CD1c-positive myeloid dendritic cell (primary cell): ENCODE measurements at regions not wholly inside any gene's neighbourhood (a gene's known extent, or its start where the extent isn't known, plus 50 kb on each side); places are given as distances from the start of the nearest gene placed in this dataset.

Experiments
- DNase-seq: peaks from one replicate; pipeline ENCODE4 v3.0.0-alpha.2; 2016; ENCODE audit errors: extremely low spot score

- no peak for DNase-seq
These were observed 429.8 kb upstream of the CDH2 start for GRCh38 chr18:28606686-28607085.

DNA sequence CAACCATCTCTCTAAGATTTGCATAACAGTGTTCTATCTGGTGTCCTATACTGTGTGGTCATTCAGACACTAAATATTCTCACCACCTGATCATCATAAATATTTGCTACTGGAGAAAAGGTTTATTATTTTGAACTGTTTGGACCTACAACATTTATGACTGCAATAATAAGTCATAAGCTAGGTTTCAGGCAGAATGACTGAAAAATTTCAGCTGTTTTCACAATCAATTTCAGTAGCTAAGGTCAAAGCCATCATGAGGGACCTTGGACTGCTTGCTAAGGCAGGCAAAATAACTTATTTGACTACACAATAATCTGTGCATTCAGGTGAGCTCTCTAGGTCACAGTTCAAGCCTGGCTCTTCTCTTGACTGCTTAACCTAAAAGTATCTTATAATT lies 425.5 kb upstream of the CDH2 start:
- no peak for DNase-seq

- DNase-seq = no peak
These were observed 417.1 kb upstream of the CDH2 start for GRCh38 chr18:28594034-28594433.

- DNase-seq = no peak
These were observed 412.1 kb upstream of the CDH2 start for GRCh38 chr18:28588884-28589549.

DNA sequence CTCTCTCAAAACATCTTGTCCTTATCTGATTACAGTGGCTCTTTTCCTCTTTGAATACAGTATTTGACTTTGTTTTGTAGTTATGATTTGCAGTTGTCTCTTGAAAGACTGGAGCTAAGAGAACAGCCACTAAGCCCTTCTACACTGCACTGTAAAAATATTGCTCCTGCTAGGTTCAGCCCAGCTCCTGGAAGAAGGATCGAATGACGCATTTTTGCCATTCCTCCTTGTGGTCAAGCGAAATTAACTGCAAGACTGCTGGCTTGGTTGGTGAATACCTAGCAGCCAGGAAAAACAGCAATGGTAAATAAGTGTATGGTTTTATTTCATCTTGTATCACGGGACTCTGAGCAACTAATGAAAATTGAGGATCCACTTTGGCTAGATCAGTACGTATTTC lies 407.8 kb upstream of the CDH2 start:
- DNase-seq = no peak

- no peak for DNase-seq
These were observed 405.8 kb upstream of the CDH2 start for GRCh38 chr18:28582724-28583123.

- DNase-seq = no peak
These were observed 404.7 kb upstream of the CDH2 start for GRCh38 chr18:28581521-28582071.

DNA sequence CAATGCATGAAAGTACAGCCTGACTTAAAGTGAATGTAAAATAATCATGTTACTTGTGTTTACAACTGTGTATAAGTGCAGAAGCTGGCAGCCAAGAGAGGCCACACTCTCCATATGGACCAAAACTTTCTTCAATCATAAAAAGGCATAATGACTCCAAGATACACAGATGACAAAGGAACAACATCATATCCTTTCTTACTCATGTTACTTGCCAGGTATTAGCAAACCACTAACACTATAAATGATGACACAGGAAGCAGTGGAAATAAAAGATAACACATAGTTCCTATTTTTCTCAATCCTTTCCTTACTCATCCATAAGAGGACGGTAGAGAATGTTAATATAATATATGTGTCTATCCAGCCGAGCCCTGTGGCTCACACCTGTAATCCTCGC lies 400.0 kb upstream of the CDH2 start:
- DNase-seq = no peak

GRCh38 chr18:28575123-28575522 lies 398.2 kb upstream of the CDH2 start:
- DNase-seq = no peak

DNA sequence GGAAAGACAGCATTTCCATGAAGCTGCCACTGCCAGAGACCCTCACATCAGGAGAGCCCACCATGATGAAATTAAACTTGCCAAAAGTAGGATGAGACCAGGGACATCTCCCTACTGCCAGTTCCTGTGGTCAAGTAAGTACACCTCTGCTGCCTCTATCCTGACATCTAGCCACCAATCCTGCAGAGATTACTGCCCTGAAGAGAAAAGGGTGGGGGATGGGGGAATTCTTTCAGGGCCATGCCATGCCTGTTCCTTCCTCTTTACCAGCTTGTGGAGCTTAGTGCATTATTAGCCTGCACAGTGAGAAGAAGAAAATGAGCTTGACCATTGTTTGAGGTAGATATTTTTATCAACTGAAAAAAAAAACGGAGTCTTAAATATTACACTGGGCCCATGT lies 397.2 kb upstream of the CDH2 start:
- no peak for DNase-seq

- no peak for DNase-seq
These were observed 395.0 kb upstream of the CDH2 start for GRCh38 chr18:28571929-28572328.

GRCh38 chr18:28560331-28560730 lies 383.4 kb upstream of the CDH2 start:
- no peak for DNase-seq

- DNase-seq = no peak
These were observed 382.6 kb upstream of the CDH2 start for GRCh38 chr18:28559511-28559910.

GRCh38 chr18:28541934-28542333 lies 365.0 kb upstream of the CDH2 start:
- DNase-seq = no peak

GRCh38 chr18:28541276-28541930 lies 364.5 kb upstream of the CDH2 start:
- DNase-seq = no peak

DNA sequence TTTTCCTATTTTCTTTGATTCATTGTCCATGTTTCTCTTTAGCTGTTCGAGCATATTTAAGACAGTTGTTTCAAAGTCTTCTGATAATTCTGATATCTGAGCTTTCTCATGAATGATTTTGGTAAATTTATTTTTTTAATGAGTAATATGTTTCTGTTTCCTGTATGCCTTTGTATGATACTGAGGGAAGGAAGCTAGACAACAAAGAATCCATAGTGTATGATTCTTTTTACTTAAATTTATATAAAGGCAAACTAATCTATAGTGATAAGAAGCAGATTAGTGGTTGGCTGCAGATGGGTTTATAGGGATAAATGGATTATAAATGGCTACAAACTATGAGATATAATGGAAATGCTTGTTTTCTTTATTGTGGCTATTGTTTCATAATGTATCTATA lies 352.7 kb upstream of the CDH2 start:
- no peak for DNase-seq

GRCh38 chr18:28526196-28526595 lies 349.3 kb upstream of the CDH2 start:
- DNase-seq = no peak

- DNase-seq = no peak
These were observed 347.0 kb upstream of the CDH2 start for GRCh38 chr18:28523758-28524475.

DNA sequence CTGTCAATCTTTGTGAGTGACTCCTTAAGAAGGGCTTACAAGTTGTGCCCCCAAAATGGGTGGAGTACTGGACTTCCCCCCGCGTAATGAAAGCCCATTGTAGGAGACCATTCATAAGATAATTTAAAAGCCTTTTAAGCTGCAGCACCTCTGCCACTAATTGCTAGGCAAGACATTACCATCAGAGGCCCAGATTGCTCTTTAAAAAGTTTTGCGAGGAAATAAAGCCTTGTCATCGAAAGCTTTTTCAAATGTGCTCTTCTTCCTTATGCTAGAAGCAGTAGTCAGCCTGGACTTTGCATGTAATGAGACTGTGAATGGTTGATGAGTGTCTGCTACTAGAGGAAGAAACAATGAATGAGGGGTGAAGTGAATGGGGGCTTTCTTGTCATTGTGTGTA lies 345.3 kb upstream of the CDH2 start:
- DNase-seq = no peak

DNA sequence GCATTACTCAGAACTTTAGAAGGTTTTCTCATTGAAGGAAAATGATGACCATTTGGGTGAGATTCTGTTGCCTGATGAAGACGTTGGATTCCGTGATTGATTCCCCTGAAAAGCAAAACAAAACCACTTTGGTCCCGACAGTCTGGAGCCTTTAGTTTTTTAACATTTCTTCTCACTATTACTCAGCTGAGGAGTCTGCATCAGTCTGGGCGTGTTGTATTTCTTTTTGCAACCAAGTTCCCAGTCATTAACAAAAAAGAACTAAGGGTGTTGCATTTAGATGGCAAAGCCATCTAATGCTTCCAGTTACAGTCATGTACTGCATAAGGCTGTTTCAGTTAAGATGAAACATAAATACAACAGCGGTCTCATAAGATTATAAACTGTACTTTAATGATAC lies 343.1 kb upstream of the CDH2 start:
- no peak for DNase-seq

GRCh38 chr18:28514699-28515098 lies 337.8 kb upstream of the CDH2 start:
- DNase-seq = no peak

- DNase-seq = no peak
These were observed 335.4 kb upstream of the CDH2 start for GRCh38 chr18:28512357-28512756.

DNA sequence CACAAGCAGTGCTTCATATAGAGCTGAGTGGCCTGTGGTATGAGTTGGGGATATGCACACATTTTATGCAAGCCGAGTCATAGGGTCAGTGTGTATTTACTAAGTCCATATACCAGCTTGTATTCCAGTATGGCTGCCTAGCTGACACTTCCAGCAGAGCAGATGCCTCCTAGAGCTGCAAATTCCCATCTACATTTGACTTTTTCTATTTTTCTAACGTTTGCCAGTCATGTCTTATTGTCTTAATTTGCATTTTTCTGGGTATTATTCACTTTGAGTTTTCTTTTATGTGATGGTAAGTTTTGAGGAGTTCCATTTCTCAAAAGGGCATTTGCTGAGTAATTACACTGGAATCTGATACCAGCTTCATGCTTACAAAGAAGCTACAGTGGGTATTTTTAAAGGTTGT lies 334.5 kb upstream of the CDH2 start:
- no peak for DNase-seq
